Epithelial cell of esophagus (primary cell): ENCODE measurements at regions not wholly inside any gene's neighbourhood (a gene's known extent, or its start where the extent isn't known, plus 50 kb on each side); places are given as distances from the start of the nearest gene placed in this dataset.
A peak's percentile ranks its signal among the peaks of the same experiment; 100 is the strongest.

ENCODE experiments used
- DNase-seq: peaks from one replicate; pipeline ENCODE4 v3.0.0; 2010; ENCODE audit warnings: low read depth
- H3K4me3 ChIP-seq: 2 replicates; pipeline ENCODE4 v1.5.1; 2011; ENCODE audit warnings: mild to moderate bottlenecking, low read length, control low read depth
- TF ChIP-seq, protein P1 (sequence below): IDR thresholded peaks from 2 replicates; pipeline ENCODE4 v1.5.1; 2011; ENCODE audit warnings: low read depth, mild to moderate bottlenecking, low read length, control low read depth, inconsistent platforms; ENCODE audit not compliant: insufficient read depth; ENCODE audit errors: missing control alignments

GRCh38 chr21:35940074-35940927 is 120.0 kb downstream of the SETD4 start:
- TF ChIP-seq, protein P1, sequence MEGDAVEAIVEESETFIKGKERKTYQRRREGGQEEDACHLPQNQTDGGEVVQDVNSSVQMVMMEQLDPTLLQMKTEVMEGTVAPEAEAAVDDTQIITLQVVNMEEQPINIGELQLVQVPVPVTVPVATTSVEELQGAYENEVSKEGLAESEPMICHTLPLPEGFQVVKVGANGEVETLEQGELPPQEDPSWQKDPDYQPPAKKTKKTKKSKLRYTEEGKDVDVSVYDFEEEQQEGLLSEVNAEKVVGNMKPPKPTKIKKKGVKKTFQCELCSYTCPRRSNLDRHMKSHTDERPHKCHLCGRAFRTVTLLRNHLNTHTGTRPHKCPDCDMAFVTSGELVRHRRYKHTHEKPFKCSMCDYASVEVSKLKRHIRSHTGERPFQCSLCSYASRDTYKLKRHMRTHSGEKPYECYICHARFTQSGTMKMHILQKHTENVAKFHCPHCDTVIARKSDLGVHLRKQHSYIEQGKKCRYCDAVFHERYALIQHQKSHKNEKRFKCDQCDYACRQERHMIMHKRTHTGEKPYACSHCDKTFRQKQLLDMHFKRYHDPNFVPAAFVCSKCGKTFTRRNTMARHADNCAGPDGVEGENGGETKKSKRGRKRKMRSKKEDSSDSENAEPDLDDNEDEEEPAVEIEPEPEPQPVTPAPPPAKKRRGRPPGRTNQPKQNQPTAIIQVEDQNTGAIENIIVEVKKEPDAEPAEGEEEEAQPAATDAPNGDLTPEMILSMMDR = peak; percentile 77
- H3K4me3 ChIP-seq = no peak overlapping the region
- DNase-seq = peak; percentile 82

GRCh38 chr21:35938446-35938845 is 121.9 kb downstream of the SETD4 start:
- DNase-seq = no peak
- TF ChIP-seq, protein P1 = no peak
- H3K4me3 ChIP-seq = no peak overlapping the region

DNA sequence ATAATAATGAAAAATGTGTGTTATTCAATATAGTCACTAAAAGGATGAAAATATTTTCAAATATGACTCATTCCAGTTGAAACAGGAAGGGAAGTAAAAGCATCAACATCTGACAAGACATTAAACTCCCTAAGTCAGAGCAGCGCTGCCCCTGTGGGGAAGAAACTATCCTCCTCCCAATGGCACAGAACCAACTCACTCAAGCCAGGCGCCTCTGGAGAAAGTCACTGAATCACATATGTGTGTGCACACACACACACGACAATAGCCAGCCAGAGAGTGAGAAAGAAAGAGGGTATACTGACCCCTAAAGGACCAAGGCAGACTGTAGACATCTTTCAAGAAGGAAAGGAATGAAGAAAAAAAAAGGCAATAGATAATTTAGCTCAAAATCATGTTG is 126.9 kb downstream of the SETD4 start:
- H3K4me3 ChIP-seq = no peak overlapping the region
- TF ChIP-seq, protein P1 = no peak
- peak; percentile 60 for DNase-seq

GRCh38 chr21:35932232-35932911 is 128.0 kb downstream of the SETD4 start:
- no peak overlapping the region for H3K4me3 ChIP-seq
- peak; percentile 86 for DNase-seq
- TF ChIP-seq, protein P1 = no peak

GRCh38 chr21:35929901-35930300 is 130.4 kb downstream of the SETD4 start:
- TF ChIP-seq, protein P1 = no peak
- H3K4me3 ChIP-seq = no peak overlapping the region
- no peak for DNase-seq

DNA sequence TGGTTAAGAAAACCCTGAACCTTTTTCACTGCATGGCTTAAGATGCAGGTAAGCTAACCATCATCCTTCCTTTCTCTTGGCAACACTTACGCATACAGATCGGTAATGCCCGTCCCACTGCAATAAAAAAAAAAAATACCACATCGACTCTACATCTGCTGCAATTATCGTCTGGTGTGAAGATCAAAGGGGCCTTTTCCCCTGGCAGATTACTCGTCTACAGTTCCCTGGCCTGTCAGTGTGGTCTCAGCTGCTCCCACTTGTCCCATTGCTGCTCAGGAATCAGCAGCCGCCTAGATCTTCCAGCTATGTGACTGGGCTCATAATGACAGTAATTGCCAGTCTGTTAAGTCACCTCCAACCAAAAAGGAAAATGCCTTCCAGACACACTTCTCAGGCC is 133.1 kb downstream of the SETD4 start:
- DNase-seq = no peak
- TF ChIP-seq, protein P1 = no peak
- H3K4me3 ChIP-seq = no peak overlapping the region
